ENCODE measurements at regions not wholly inside any gene's neighbourhood (a gene's known extent, or its start where the extent isn't known, plus 50 kb on each side); places are given as distances from the start of the nearest gene placed in this dataset.

- TF ChIP-seq POLR2A (IDR thresholded peaks at IDR 0.05; ENCODE audit: low read depth) (no peak), CTCF (IDR thresholded peaks at IDR 0.05) (no peak)
Observed at GRCh38 chr6:14822012-14822553, 423.8 kb upstream of the JARID2 start.
